ENCODE measurements at regions not wholly inside any gene's neighbourhood (a gene's known extent, or its start where the extent isn't known, plus 50 kb on each side); places are given as distances from the start of the nearest gene placed in this dataset.

GRCh38 chr5:33148076-33148513 is 292.7 kb upstream of the TARS1 start:
- Mint-ChIP-seq H3K27ac (no peak overlapping the region), H3K4me1 (ENCODE audit: low read depth) (no peaks in the 10 kb centered on the region), H3K4me3 (no peak overlapping the region), H3K9me3 (peaks cover 4% of the 10 kb centered on the region), H3K36me3 (ENCODE audit: low read depth) (no peaks in the 10 kb centered on the region), H3K27me3 (ENCODE audit: low read depth) (no peaks in the 10 kb centered on the region)

- Mint-ChIP-seq H3K27ac (no peak overlapping the region), H3K27me3 (ENCODE audit: low read depth) (no peaks in the 10 kb centered on the region), H3K4me1 (ENCODE audit: low read depth) (no peaks in the 10 kb centered on the region), H3K9me3 (no peaks in the 10 kb centered on the region), H3K36me3 (ENCODE audit: low read depth) (no peaks in the 10 kb centered on the region), H3K4me3 (no peak overlapping the region)
Measured at GRCh38 chr5:33153372-33153771, 287.4 kb upstream of the TARS1 start.

- no peak overlapping the region for H3K4me3 Mint-ChIP-seq
- H3K27ac Mint-ChIP-seq = no peak overlapping the region
- no peaks in the 10 kb centered on the region for H3K9me3 Mint-ChIP-seq
- H3K36me3 Mint-ChIP-seq (ENCODE audit: low read depth) = no peaks in the 10 kb centered on the region
- no peaks in the 10 kb centered on the region for H3K4me1 Mint-ChIP-seq (ENCODE audit: low read depth)
- no peaks in the 10 kb centered on the region for H3K27me3 Mint-ChIP-seq (ENCODE audit: low read depth)
Measured at GRCh38 chr5:33153831-33154230, 286.9 kb upstream of the TARS1 start.

- Mint-ChIP-seq H3K27me3 (ENCODE audit: low read depth) (no peaks in the 10 kb centered on the region), H3K27ac (no peak overlapping the region), H3K4me3 (no peak overlapping the region), H3K4me1 (ENCODE audit: low read depth) (no peaks in the 10 kb centered on the region), H3K36me3 (ENCODE audit: low read depth) (no peaks in the 10 kb centered on the region), H3K9me3 (peaks cover 4% of the 10 kb centered on the region)
Measured at GRCh38 chr5:33160871-33161270, 279.9 kb upstream of the TARS1 start.

GRCh38 chr5:33161421-33161820 is 279.3 kb upstream of the TARS1 start:
- no peaks in the 10 kb centered on the region for H3K27me3 Mint-ChIP-seq (ENCODE audit: low read depth)
- no peak overlapping the region for H3K27ac Mint-ChIP-seq
- H3K4me1 Mint-ChIP-seq (ENCODE audit: low read depth) = no peaks in the 10 kb centered on the region
- no peaks in the 10 kb centered on the region for H3K36me3 Mint-ChIP-seq (ENCODE audit: low read depth)
- H3K9me3 Mint-ChIP-seq = peaks cover 4% of the 10 kb centered on the region
- H3K4me3 Mint-ChIP-seq = no peak overlapping the region

GRCh38 chr5:33162057-33162456 is 278.7 kb upstream of the TARS1 start:
- no peak overlapping the region for H3K4me3 Mint-ChIP-seq
- no peaks in the 10 kb centered on the region for H3K4me1 Mint-ChIP-seq (ENCODE audit: low read depth)
- no peaks in the 10 kb centered on the region for H3K27me3 Mint-ChIP-seq (ENCODE audit: low read depth)
- peaks cover 4% of the 10 kb centered on the region for H3K9me3 Mint-ChIP-seq
- no peaks in the 10 kb centered on the region for H3K36me3 Mint-ChIP-seq (ENCODE audit: low read depth)
- H3K27ac Mint-ChIP-seq = no peak overlapping the region

GRCh38 chr5:33166522-33166921 is 274.2 kb upstream of the TARS1 start:
- Mint-ChIP-seq H3K4me3 (no peak overlapping the region), H3K36me3 (ENCODE audit: low read depth) (no peaks in the 10 kb centered on the region), H3K9me3 (peaks cover 30% of the 10 kb centered on the region), H3K4me1 (ENCODE audit: low read depth) (no peaks in the 10 kb centered on the region), H3K27me3 (ENCODE audit: low read depth) (no peaks in the 10 kb centered on the region), H3K27ac (no peak overlapping the region)

GRCh38 chr5:33166948-33167347 is 273.8 kb upstream of the TARS1 start:
- Mint-ChIP-seq H3K27ac (no peak overlapping the region), H3K36me3 (ENCODE audit: low read depth) (no peaks in the 10 kb centered on the region), H3K4me3 (no peak overlapping the region), H3K4me1 (ENCODE audit: low read depth) (no peaks in the 10 kb centered on the region), H3K9me3 (peaks cover 30% of the 10 kb centered on the region), H3K27me3 (ENCODE audit: low read depth) (no peaks in the 10 kb centered on the region)

- Mint-ChIP-seq H3K27me3 (ENCODE audit: low read depth) (no peaks in the 10 kb centered on the region), H3K4me3 (no peak overlapping the region), H3K27ac (no peak overlapping the region), H3K9me3 (peaks cover 30% of the 10 kb centered on the region), H3K4me1 (ENCODE audit: low read depth) (no peaks in the 10 kb centered on the region), H3K36me3 (ENCODE audit: low read depth) (no peaks in the 10 kb centered on the region)
Measured at GRCh38 chr5:33167541-33167940, 273.2 kb upstream of the TARS1 start.

GRCh38 chr5:33170411-33170810 is 270.4 kb upstream of the TARS1 start:
- Mint-ChIP-seq H3K4me1 (ENCODE audit: low read depth) (no peaks in the 10 kb centered on the region), H3K27me3 (ENCODE audit: low read depth) (no peaks in the 10 kb centered on the region), H3K36me3 (ENCODE audit: low read depth) (no peaks in the 10 kb centered on the region), H3K4me3 (no peak overlapping the region), H3K9me3 (peaks cover 27% of the 10 kb centered on the region), H3K27ac (no peak overlapping the region)

GRCh38 chr5:33174383-33174782 is 266.4 kb upstream of the TARS1 start:
- Mint-ChIP-seq H3K4me3 (no peak overlapping the region), H3K9me3 (peaks cover 18% of the 10 kb centered on the region), H3K36me3 (ENCODE audit: low read depth) (no peaks in the 10 kb centered on the region), H3K27ac (no peak overlapping the region), H3K4me1 (ENCODE audit: low read depth) (no peaks in the 10 kb centered on the region), H3K27me3 (ENCODE audit: low read depth) (no peaks in the 10 kb centered on the region)

- no peaks in the 10 kb centered on the region for H3K27me3 Mint-ChIP-seq (ENCODE audit: low read depth)
- no peaks in the 10 kb centered on the region for H3K36me3 Mint-ChIP-seq (ENCODE audit: low read depth)
- no peak overlapping the region for H3K27ac Mint-ChIP-seq
- H3K4me3 Mint-ChIP-seq = no peak overlapping the region
- H3K4me1 Mint-ChIP-seq (ENCODE audit: low read depth) = no peaks in the 10 kb centered on the region
- no peaks in the 10 kb centered on the region for H3K9me3 Mint-ChIP-seq
Measured at GRCh38 chr5:33179301-33179700, 261.5 kb upstream of the TARS1 start.

GRCh38 chr5:33180900-33181299 is 259.9 kb upstream of the TARS1 start:
- H3K4me3 Mint-ChIP-seq = no peak overlapping the region
- H3K27ac Mint-ChIP-seq = no peak overlapping the region
- H3K36me3 Mint-ChIP-seq (ENCODE audit: low read depth) = no peaks in the 10 kb centered on the region
- H3K9me3 Mint-ChIP-seq = no peaks in the 10 kb centered on the region
- H3K4me1 Mint-ChIP-seq (ENCODE audit: low read depth) = no peaks in the 10 kb centered on the region
- H3K27me3 Mint-ChIP-seq (ENCODE audit: low read depth) = no peaks in the 10 kb centered on the region

GRCh38 chr5:33182986-33183385 is 257.8 kb upstream of the TARS1 start:
- Mint-ChIP-seq H3K27me3 (ENCODE audit: low read depth) (no peaks in the 10 kb centered on the region), H3K36me3 (ENCODE audit: low read depth) (no peaks in the 10 kb centered on the region), H3K9me3 (no peaks in the 10 kb centered on the region), H3K27ac (no peak overlapping the region), H3K4me1 (ENCODE audit: low read depth) (no peaks in the 10 kb centered on the region), H3K4me3 (no peak overlapping the region)

GRCh38 chr5:33184367-33184766 is 256.4 kb upstream of the TARS1 start:
- Mint-ChIP-seq H3K27me3 (ENCODE audit: low read depth) (no peaks in the 10 kb centered on the region), H3K27ac (no peak overlapping the region), H3K4me3 (no peak overlapping the region), H3K4me1 (ENCODE audit: low read depth) (no peaks in the 10 kb centered on the region), H3K36me3 (ENCODE audit: low read depth) (no peaks in the 10 kb centered on the region), H3K9me3 (peaks cover 5% of the 10 kb centered on the region)

- H3K27me3 Mint-ChIP-seq (ENCODE audit: low read depth) = no peaks in the 10 kb centered on the region
- no peak overlapping the region for H3K27ac Mint-ChIP-seq
- H3K4me3 Mint-ChIP-seq = no peak overlapping the region
- H3K9me3 Mint-ChIP-seq = peaks cover 16% of the 10 kb centered on the region
- H3K4me1 Mint-ChIP-seq (ENCODE audit: low read depth) = no peaks in the 10 kb centered on the region
- H3K36me3 Mint-ChIP-seq (ENCODE audit: low read depth) = no peaks in the 10 kb centered on the region
Measured at GRCh38 chr5:33188089-33188488, 252.7 kb upstream of the TARS1 start.

Measured in T-helper 1 cell treated with Interleukin-12 subunit alpha and Interleukin-12 subunit beta and Interleukin-4 antibody, amounts not matched to agents 30 μg/mL and 1 μg/mL, for 36 hours (primary cell).